ENCODE measurements at regions not wholly inside any gene's neighbourhood (a gene's known extent, or its start where the extent isn't known, plus 50 kb on each side); places are given as distances from the start of the nearest gene placed in this dataset.

DNA sequence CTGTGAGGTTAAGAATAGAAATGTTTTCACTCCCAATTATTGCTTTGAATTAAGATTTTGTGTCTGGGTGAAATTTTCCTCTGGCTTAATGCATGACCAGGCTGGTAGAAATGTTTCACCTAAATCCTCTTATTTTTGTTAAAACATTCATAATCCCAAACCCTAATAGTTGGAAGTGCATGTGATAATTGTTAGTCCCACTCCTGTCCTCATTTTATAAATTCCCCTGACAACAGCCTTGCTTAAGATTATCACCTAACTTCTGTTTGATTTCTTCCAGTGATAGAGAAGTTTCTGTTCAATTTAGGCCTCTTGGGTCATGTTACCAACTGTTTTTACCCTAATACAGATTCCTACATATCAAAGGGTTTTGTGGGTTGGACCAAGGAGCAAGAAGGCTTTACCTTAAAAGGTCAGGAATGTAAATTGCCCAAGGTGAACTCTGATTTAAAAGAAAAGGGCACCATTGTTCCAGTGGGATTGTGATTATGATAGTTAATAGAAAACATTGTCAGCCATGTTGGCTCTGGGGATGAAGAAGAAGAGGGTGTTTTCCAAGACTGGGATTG lies 158.7 kb upstream of the CENPW start:
- no peak overlapping the region for H2AFZ ChIP-seq (ENCODE audit: low read length)
- H3K27ac ChIP-seq (ENCODE audit: low read depth, low read length, poor library complexity, severe bottlenecking): no peak overlapping the region
- no peaks in the 10 kb centered on the region for H3F3A ChIP-seq (ENCODE audit: insufficient read depth, low read length)
- H3K4me1 ChIP-seq (ENCODE audit: insufficient read depth, low read length, severe bottlenecking): no peaks in the 10 kb centered on the region
- H4K20me1 ChIP-seq (ENCODE audit: insufficient read depth, low read length): no peaks in the 10 kb centered on the region
- no peak overlapping the region for H3K4me3 ChIP-seq (ENCODE audit: low read depth, low read length, poor library complexity, severe bottlenecking)
- no peak overlapping the region for H3K4me2 ChIP-seq (ENCODE audit: low read length)
- no peaks in the 10 kb centered on the region for H3K9me2 ChIP-seq (ENCODE audit: low read depth, low read length)
- no peaks in the 10 kb centered on the region for H3K27me3 ChIP-seq (ENCODE audit: insufficient read depth, low read length)
- no peak overlapping the region for H3K9ac ChIP-seq (ENCODE audit: low read length)
- no peaks in the 10 kb centered on the region for H3K79me2 ChIP-seq (ENCODE audit: insufficient read depth, low read length)
- no peak for TF ChIP-seq EZH2 (IDR thresholded peaks at IDR 0.05; ENCODE audit: borderline replicate concordance, low read length)
- no peak for TF ChIP-seq CTCF (IDR thresholded peaks at IDR 0.05; ENCODE audit: low read length)
- no peaks in the 10 kb centered on the region for H3K9me3 ChIP-seq (ENCODE audit: low read length)
- no peaks in the 10 kb centered on the region for H3K36me3 ChIP-seq (ENCODE audit: insufficient read depth, low read length)

- H3F3A ChIP-seq (ENCODE audit: insufficient read depth, low read length): no peaks in the 10 kb centered on the region
- H2AFZ ChIP-seq (ENCODE audit: low read length): no peak overlapping the region
- no peaks in the 10 kb centered on the region for H3K9me2 ChIP-seq (ENCODE audit: low read depth, low read length)
- no peaks in the 10 kb centered on the region for H3K9me3 ChIP-seq (ENCODE audit: low read length)
- no peak overlapping the region for H3K4me3 ChIP-seq (ENCODE audit: low read depth, low read length, poor library complexity, severe bottlenecking)
- H4K20me1 ChIP-seq (ENCODE audit: insufficient read depth, low read length): no peaks in the 10 kb centered on the region
- H3K27me3 ChIP-seq (ENCODE audit: insufficient read depth, low read length): no peaks in the 10 kb centered on the region
- TF ChIP-seq EZH2 (IDR thresholded peaks at IDR 0.05; ENCODE audit: borderline replicate concordance, low read length) (no peak), CTCF (IDR thresholded peaks at IDR 0.05; ENCODE audit: low read length) (no peak)
- no peaks in the 10 kb centered on the region for H3K4me1 ChIP-seq (ENCODE audit: insufficient read depth, low read length, severe bottlenecking)
- H3K36me3 ChIP-seq (ENCODE audit: insufficient read depth, low read length): no peaks in the 10 kb centered on the region
- no peak overlapping the region for H3K9ac ChIP-seq (ENCODE audit: low read length)
- no peak overlapping the region for H3K4me2 ChIP-seq (ENCODE audit: low read length)
- no peaks in the 10 kb centered on the region for H3K79me2 ChIP-seq (ENCODE audit: insufficient read depth, low read length)
- H3K27ac ChIP-seq (ENCODE audit: low read depth, low read length, poor library complexity, severe bottlenecking): no peak overlapping the region
Observed at GRCh38 chr6:126181890-126182289, 158.0 kb upstream of the CENPW start.

GRCh38 chr6:126182650-126183311 lies 157.1 kb upstream of the CENPW start:
- Histone ChIP-seq H3K27ac (ENCODE audit: low read depth, low read length, poor library complexity, severe bottlenecking) (no peak overlapping the region), H3K27me3 (ENCODE audit: insufficient read depth, low read length) (no peaks in the 10 kb centered on the region), H3K79me2 (ENCODE audit: insufficient read depth, low read length) (no peaks in the 10 kb centered on the region), H4K20me1 (ENCODE audit: insufficient read depth, low read length) (no peaks in the 10 kb centered on the region), H3K36me3 (ENCODE audit: insufficient read depth, low read length) (no peaks in the 10 kb centered on the region), H3K4me1 (ENCODE audit: insufficient read depth, low read length, severe bottlenecking) (no peaks in the 10 kb centered on the region), H2AFZ (ENCODE audit: low read length) (no peak overlapping the region), H3F3A (ENCODE audit: insufficient read depth, low read length) (no peaks in the 10 kb centered on the region), H3K9me3 (ENCODE audit: low read length) (no peaks in the 10 kb centered on the region), H3K4me2 (ENCODE audit: low read length) (no peak overlapping the region), H3K9ac (ENCODE audit: low read length) (no peak overlapping the region), H3K4me3 (ENCODE audit: low read depth, low read length, poor library complexity, severe bottlenecking) (no peak overlapping the region), H3K9me2 (ENCODE audit: low read depth, low read length) (no peaks in the 10 kb centered on the region)
- TF ChIP-seq EZH2 (IDR thresholded peaks at IDR 0.05; ENCODE audit: borderline replicate concordance, low read length) (no peak), CTCF (IDR thresholded peaks at IDR 0.05; ENCODE audit: low read length) (no peak)

All from OCI-LY1 (cell line).